Ovary (tissue), 3 donors: ENCODE measurements at regions not wholly inside any gene's neighbourhood (a gene's known extent, or its start where the extent isn't known, plus 50 kb on each side); places are given as distances from the start of the nearest gene placed in this dataset.

Source experiments
- EP300 ChIP-seq: sonication (generic); formaldehyde crosslinking; IDR thresholded peaks from one replicate; pipeline ENCODE4 v1.6.1; 2017; ENCODE audit warnings: antibody characterized with exemption
- POLR2A ChIP-seq: fragments of 450-650 bp; IDR thresholded peaks from one replicate; pipeline ENCODE4 v1.6.1; 2017; ENCODE audit warnings: antibody characterized with exemption, mild to moderate bottlenecking, moderate library complexity
- TF ChIP-seq, protein P1 (sequence below), 3 donors: fragments of 450-650 bp in 2 of 3; fragments of 200-600 bp in 1 of 3; IDR thresholded peaks; one replicate each; pipeline versions ENCODE4 v1.5.1 to v1.8.0; 2016 to 2022; ENCODE audit warnings: antibody characterized with exemption in 3 of 3, mild to moderate bottlenecking in 1 of 3
- donor health status: DM: no; HTN: no; CAD: no.

DNA sequence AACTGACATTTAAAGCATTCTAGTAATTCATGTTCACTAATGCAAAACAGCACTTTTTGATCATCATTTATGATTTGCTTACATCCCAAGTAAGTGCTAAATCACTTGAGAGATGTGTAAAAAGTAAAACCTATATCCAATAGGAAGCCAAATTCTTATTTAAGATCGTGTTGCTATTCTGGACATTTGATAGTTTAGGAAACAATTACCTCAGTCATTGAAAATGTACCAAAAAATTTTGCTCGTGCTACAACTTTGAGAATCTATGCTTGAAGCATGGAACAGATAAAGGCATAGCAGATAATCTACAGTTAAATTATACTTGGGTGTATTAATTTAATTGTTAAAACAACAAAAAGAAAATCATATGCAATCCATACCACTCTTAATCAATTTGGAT, 571.6 kb upstream of the NR2F2 start:
- TF ChIP-seq, protein P1, sequence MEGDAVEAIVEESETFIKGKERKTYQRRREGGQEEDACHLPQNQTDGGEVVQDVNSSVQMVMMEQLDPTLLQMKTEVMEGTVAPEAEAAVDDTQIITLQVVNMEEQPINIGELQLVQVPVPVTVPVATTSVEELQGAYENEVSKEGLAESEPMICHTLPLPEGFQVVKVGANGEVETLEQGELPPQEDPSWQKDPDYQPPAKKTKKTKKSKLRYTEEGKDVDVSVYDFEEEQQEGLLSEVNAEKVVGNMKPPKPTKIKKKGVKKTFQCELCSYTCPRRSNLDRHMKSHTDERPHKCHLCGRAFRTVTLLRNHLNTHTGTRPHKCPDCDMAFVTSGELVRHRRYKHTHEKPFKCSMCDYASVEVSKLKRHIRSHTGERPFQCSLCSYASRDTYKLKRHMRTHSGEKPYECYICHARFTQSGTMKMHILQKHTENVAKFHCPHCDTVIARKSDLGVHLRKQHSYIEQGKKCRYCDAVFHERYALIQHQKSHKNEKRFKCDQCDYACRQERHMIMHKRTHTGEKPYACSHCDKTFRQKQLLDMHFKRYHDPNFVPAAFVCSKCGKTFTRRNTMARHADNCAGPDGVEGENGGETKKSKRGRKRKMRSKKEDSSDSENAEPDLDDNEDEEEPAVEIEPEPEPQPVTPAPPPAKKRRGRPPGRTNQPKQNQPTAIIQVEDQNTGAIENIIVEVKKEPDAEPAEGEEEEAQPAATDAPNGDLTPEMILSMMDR (IDR thresholded peaks at IDR 0.05) = no peak
- TF ChIP-seq POLR2A = no peak
- no peak for TF ChIP-seq EP300
